Hippocampal formation (tissue), 2 donors: ENCODE measurements at regions not wholly inside any gene's neighbourhood (a gene's known extent, or its start where the extent isn't known, plus 50 kb on each side); places are given as distances from the start of the nearest gene placed in this dataset.
"Not testable (repeated sequence)": the region's sequence is repeated elsewhere in the genome, so short reads cannot be mapped to it uniquely, and the experiment has no call there.

Experiments
- DNase-seq, 2 donors: peaks; one replicate each; lab custom pipeline; 2025; lab: John Stamatoyannopoulos, UW

DNA sequence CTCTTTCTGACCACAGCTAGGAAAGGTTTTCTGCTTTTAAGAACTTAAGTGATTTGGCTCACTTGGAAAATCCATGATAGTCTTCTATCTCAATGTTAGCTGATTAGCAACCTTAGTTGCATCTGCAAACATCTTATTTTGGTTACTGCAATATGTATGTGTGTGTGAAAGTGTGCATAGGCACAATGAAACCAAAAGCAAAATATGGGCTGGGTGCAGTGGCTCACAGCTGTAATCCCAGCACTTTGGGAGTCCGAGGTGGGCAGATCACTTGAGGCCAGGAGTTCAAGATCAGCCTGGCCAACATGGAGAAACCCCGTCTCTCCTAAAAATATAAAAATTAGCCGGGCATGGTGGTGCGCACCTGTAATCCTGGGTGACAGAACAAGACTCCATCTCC is 246.9 kb upstream of the NCAM1 start:
- not testable (repeated sequence) for DNase-seq

DNA sequence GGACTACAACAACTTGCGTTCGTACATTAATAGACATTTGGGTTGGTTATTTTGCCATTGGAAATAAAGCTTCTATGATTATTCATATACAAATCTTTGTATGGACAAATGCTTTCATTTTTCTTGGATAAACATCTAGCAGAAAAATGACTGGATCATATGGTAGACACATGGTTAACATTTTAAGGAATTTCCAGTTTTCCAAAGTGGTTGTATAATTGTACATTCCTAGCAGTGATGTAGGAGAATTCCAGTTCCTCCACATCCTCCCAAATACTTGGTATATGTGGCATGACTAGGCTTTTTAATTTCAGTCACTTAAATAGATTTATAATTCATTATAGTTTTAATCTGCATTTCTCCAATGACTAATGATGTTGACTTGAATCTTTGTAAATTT is 246.2 kb upstream of the NCAM1 start:
- DNase-seq: no peak

DNA sequence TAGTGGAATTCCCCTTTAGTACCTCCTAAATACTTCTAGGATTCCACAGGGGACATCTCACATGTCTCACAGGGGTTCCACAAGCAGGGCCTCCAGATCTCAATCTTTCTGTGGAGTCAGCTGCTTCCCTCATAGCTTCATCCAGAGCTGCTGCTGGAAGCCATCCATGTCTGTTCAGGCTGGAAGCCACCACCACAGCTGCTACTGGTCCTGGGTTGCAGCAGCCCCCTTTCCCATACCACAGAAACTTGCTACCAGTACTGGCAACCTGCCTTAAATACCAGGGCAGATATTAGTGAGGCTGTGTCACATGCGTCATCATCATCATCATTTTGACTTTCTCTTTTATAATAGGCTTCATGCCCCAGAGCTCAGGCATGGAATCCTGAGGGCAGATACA is 242.7 kb upstream of the NCAM1 start:
- no peak for DNase-seq

DNA sequence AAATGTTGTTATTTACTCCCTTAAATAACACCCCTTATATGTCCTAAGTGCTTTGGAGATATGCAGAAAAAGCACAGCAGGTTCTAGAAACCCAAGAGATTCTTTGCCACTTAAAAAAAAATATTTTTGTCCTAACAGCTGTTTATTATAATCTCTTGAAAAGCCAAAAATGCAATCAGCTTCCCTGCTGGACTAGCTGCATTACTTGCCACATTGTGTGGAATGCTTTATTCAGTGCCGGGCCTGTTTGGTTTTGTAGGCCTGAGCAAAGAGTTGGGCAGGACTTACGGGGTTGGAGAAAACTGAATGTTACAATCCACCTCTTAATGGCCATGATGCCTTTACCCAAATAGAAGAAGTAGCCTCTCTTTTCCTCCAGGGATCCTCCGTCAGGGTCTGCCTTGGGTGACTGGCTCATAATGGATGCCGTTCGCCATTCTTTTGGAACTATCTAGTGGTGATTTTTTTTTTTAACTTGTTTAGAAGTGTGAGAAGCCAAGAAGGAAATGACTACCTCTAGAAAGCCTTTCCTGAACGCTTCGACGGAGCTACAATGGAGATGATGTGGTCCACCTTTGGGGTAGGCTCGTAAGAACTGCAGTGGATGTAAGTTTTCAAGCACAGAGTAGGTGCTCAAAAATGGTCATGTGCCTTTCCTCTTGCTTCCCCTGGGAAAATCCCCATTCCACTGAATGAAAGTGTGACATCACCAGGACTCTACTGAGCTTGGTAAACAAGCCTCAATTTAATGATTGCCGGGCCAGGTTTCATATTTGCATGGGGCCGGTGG is 241.3 kb upstream of the NCAM1 start:
- no peak for DNase-seq

DNA sequence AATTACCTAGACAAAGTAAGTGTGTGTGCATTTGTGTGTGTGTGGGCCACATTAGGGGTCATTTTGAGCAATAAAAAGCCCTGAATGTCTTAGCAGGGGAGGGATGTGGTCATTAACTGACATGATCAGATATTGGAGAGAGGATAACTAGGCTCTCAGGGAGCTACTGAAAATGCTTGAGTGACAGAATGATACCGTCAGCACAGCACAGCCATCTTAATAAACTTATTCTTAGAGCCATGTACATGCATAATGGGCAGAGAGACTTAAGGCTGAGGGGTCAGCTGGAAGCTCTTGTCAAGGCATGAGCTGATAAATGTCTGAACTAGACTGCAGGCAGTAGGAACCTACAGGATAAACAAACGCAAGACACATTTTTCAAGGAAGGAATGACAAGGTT is 239.1 kb upstream of the NCAM1 start:
- DNase-seq: no peak

DNA sequence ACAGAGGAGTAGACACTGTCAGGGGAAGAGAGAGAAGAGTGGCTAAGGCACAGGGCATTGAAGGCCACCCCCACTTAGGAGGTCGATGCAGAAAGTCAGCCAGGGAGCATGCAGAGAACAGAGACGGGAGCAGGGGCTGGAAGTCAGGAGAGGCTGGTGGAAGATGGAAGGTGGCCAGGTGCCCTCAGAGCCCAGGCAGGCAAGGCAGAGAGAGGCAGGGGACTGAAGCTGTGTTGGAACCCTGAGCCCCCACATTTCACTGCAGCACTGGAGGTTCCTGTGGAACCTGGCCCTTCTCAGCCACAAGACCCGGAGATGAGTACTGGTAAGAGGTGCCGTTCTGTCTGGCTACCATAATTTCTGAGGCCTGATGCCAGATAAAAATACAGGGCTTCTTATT is 238.3 kb upstream of the NCAM1 start:
- no peak for DNase-seq

DNA sequence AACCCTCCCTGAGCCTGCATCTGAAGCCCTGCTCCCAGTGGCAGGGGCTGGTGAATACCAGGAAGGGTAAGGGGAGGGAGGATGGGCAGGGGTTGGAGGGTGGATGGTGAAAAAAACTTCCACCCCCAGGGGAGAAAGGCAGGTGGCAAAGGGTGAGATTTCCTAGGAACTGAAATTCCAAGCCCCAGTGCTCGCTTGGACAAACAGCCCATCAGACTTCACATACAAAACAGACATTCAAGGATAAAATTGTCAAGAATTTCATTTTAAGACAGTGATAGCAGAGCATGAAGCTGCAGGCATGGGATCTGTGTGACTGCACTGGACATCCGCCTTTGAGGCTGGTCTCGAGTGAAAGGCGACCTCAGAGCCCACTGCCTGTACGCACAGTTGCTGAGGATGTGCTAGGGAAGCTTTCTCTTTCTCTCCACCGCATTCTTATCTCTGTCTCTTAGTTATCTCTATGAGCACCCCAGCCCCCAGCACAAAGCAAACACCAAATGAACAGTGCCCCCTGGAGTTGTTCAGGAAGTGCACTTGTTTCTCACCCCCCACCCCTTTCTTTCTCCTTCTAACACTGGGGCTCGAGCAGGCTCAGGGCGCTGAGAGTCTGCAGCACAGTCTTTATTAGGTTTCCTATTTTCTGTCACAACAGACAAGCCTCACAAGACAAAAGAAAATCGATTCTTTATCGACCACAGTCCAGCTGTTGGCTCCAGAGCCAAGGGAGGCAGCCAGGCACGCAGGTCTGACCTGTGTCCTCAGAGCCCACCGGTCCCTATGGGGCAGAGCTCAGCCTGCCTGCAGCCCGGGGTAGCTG is 237.3 kb upstream of the NCAM1 start:
- no peak for DNase-seq

DNA sequence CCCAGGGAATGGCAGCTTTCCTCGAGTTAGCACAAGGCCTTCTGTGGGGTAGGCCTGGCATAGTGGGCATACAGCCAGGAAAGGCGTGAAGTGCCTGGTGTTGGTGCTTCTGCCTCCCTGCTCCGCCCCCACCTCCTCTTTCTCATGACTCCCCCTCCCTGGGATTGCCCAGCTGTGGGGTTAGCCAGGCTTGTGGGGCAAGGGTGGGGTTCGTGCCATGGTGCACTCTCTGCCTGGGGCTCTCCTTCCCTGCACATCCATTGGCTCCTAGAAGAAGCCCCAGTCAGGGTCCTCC is 236.8 kb upstream of the NCAM1 start:
- no peak for DNase-seq

DNA sequence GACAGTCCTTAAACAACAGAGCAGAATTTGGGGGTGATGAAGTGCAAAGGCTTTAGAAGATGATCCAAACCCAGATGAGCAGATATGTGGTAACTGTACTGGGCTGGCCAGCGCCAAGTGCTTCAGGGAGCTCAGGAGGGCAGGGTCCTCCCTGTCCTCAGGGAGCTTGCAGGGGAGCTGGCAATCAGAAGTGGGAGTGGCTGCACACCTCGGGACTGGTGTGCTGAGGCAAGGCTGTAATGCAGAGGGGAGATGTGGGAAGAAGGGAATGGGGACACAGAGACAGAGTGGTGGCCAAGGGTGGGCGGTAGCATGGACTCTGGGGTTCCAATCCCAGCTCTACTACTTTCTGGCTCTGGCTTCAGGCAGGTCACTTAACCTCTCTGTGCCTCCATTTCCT is 235.6 kb upstream of the NCAM1 start:
- DNase-seq: no peak

DNA sequence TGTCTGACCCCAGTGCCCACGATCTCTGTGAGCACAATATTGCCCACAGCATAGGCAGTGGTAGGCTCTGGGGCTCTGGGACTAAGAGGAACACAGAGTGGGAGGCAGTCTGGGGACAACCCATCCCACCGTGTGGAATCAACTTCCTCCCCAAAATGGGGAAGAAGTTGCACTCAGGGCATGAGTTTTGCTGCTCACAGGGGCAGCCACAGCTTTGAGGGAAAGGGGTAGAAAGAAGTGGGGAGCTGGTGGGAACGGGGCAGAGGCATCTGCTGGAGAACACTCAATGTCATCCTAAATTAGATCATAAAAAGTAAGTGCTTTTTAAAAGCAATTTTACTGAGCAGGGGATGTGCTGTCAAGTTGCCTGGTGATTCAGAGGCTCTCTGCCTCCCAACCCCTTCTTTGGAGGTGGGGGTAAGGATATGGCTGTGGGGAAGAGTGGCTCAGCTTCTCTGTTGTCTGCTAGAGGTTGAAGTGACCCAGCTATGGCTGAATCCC is 233.8 kb upstream of the NCAM1 start:
- no peak for DNase-seq

DNA sequence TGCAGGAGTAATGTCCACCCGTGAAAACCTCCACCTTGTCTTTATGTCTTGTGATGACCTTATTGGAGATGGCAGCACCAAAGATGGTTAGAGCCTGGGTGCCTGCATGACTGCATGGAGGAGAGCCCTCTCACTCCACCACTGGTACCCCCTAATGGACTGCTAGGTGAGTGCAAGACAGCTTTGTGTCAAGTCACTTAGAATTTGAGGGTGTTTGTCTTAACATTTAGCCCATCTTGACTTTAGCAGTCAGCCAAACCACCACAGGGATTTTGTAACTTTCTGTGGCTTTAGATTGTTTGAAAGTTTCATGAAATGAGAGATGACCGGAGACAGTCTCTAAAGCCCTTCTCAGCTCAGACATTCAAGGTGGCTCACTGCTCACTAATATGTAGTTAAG is 232.9 kb upstream of the NCAM1 start:
- DNase-seq: no peak

DNA sequence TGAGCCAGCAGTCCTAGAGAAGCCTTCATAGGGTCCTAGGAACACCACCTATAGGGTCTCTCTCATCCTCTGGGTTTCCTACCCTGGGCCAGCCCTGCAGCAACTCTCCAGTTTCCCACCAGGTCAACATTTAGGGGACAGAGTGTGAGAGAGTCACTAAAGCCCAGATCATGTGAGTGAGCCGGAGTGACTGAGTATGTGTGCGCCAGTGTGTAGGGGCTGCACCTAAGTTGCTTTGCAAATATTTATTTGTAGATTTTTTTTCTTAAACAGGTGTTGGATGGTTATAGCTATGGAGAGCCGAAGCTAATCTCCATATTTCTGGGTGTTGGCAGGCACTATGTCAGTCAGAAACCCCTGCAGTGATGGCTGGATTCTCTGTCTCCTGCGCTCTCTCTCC is 232.5 kb upstream of the NCAM1 start:
- no peak for DNase-seq

DNA sequence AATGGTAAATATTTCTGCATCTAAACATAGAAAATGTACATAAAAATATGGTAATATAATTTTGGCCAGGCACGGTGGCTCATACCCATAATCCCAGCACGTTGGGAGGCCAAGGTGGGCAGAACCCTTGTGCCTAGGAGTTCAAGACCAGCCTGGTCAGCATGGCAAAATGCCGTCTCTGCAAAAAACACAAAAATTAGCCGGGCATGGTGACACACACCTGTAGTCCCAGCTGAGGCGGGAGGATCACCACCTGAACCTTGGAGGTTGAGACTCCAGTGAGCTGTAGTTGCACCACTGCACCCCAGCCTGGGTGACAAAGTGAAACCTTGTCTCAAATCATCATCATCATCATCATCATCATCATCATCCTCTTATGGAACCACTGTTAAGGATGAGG is 230.6 kb upstream of the NCAM1 start:
- no peak for DNase-seq

DNA sequence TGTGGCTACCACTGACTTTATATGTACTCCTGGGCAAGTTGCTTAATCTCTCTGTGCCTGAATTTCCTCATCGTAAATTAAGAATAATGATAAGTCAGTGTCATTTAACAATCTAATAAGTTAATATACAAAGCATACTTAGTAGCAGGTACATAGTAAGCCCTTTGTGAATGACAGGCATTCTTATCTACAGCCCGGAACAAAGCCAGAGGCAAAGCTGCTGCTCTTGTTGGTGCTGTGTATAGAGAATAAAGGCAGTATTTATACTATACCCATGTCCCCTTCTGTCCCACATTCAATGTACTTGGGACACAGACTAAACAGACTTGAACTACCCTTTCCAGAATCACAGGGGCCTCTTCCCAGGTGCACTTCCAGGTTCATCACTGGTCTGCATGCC is 229.7 kb upstream of the NCAM1 start:
- DNase-seq: no peak

DNA sequence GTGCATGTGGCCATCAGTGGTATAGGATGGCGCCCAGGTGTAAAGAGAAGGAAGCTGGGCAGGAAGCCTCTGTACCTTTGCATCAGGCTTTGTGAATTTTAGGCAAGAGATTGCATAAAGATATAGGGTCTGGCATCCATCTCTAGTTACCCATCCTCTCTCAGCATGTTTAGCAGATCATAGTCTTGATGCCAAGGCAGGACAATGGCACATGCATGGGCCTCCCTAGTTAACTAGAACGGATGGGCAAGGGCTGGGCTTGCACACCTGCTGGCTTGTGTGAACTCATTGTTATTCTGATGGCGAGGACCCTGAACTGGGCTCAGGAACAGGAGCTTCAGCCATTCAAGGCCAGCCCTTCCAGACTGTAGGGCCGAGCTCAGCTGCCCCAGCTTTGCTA is 229.2 kb upstream of the NCAM1 start:
- DNase-seq: no peak

DNA sequence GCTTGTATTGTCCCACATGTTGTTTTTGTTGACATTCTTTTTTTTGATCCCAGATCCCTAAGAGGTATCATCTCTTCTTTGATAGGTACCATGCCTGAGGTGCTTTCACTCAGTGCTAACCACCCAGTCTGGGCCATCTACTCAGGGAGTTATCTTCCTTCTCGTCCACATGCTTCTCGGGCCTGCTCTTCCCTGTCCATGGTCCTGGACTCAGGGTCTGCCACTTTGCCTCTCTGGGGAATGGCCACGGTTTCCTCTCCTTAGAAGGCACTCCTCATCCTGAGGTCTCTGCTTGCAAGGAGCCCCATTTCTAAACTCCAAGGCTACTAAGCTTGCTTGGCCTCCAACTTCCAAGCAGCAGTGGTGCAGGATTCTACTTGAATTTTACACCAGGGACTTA is 227.0 kb upstream of the NCAM1 start:
- DNase-seq: no peak

DNA sequence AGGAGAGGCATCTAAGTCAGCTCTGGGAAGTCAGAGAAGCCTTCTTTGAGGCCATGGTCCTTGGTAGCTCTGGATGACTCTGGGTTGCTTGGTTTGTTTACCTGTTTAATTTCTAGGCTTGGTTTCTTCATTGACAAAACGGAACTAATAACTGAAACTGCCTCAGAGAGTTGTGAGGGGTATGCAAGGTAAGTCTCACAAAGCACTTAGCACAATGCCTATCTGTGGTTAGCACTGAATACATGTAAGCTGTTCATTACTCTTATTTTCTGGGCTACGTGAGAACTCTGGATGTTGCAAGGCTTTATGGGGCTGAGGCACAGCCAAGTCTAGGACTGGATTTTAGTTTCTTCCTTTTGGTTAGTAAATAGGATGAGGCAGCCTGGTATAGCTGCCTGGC is 225.8 kb upstream of the NCAM1 start:
- DNase-seq: no peak

DNA sequence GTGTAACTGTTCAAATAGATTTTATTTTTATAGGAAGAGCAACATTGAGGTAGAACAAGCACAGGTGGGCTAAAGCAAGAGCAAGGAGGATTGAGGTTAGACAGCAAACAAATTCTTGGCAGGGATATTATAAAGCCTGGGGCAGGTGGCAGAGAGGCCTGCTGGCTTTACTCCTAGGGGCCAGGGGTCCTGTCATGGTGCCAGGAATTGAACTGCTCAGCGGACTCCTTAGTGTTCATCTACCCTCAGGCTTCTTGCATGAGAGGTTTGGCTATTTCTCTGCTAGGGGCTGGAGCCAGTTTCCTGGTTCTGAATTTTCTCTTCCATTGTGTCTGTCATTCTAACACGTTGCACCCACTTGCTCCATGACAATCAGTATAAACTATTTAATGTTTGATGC is 217.2 kb upstream of the NCAM1 start:
- DNase-seq: no peak

DNA sequence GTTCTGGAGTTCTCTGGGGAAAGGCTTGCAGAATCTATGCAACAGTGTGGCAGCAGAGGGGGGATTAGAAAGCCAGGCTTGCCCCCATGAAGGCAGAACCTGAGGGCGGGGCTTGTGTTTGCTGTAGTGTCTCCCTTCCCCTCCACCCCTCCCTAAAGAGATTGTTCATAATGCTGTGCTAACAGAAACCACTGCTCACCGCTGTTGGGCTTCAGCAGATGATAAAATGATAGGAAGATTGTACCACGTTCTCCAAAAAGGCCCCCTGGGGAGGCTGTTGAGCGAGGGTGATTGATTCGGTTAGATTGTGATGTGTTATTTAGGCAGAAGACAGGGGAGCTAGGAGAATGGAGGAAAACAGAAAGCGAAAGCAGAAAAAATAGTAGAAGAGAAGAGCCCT is 215.2 kb upstream of the NCAM1 start:
- DNase-seq: no peak

DNA sequence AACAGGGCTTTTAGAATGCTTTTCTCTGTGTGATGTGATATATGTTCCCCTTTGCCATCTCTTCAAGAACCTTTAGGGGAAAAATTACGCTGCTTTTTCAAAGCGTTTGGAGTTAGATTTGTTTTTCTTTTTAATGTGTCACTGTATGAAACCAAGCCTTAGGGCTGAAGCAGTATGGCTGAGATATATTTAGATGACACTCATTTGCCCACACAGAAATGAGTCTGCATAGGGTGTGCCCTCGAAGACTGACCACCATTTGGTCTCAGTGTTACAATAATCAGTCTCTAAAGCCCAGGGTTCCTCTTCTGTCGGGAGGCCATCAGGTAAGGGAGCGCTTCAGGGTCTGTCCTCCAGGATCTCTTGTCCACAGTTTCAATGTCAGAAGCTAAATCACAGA is 213.0 kb upstream of the NCAM1 start:
- DNase-seq: no peak

DNA sequence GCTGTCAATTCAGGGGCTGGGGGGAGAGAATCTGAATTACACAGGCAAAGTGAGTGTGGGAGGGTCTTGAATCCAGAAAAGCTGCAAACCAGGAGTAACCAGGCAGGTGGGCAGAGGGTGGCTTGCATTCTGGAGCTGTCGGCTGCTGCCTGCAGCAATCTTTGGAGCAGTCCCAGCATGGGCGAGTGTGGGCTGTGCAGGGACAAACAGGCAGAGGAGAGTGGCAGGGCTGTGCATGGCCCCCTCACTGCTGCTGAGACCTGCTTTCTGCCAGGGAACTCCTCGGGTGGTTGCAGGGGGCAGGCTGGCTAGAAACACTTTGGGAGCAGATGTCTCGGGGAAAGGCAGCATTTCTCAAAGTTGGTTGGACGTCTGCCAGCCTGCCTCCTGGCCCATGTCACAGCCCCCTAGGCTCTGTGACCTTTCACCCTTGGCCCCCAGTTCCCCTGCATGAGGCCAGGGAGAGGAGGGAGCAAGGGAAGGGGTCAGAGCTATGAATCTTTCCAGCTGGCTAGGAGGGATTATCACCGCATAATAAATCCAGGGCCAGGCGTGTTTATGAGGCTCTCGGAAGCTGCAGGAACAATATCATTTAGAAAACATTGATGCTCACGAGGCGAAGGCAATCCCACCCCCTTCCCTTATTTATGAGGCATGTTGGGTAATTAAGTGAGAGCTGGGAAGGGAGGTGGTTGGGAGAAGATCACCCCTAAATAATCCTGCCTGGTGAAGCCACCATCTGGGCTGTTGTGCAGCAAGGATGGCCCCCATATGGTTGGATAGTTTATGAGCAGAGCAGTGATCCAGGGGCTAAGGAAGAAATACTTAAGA is 212.3 kb upstream of the NCAM1 start:
- peak in 1 of 2 donors; percentile 30 for DNase-seq

DNA sequence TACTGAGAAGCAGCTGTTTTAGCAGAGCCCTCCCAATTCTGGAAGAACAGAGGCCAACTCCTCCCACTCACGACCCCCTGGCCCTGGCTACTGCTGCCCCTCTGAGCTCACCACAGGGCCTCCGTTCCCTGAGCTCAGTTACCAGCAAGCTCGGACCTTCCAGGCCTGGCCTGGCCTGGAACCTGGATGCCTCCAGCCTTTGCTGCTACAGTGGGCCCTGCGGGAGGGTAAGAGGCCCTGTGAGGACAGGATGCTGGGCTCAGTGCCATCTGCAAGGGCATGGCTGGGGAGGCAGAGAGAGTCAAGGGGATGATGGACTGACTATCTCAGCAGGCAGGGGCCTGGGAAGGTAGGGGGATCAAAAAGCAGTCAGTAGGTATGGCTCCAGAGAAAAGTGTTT is 209.9 kb upstream of the NCAM1 start:
- no peak for DNase-seq

DNA sequence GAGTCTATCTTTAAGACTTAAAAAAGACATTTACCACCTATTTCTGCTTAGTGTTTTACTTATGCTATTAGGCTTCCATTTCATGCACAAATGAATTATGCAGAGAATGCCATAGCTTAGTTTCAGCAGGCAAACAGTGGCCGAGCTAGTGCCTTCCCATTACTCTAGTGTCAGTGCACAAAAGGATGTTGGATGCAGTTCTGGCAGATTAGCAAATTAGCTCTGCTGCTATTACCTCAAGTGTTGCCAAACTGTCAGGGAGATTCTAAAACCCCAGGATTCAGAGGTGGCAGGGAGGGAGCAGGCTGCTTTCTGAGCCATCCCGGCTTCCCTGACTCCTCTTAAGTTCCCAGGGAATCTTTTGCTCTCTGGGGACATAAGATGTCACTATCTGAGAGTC is 209.4 kb upstream of the NCAM1 start:
- no peak for DNase-seq
